ENCODE measurements at regions not wholly inside any gene's neighbourhood (a gene's known extent, or its start where the extent isn't known, plus 50 kb on each side); places are given as distances from the start of the nearest gene placed in this dataset.

- Mint-ChIP-seq H3K9me3 (peaks cover 0 to 5% (median 0%) of the 10 kb centered on the region in 7 donors), H3K36me3 (no peaks in the 10 kb centered on the region), H3K27me3 (ENCODE audit: low read depth in 3 of 3) (peaks cover 7 to 12% (median 8%) of the 10 kb centered on the region in 3 donors), H3K27ac (no peak overlapping the region), H3K4me1 (no peaks in the 10 kb centered on the region), H3K4me3 (no peak overlapping the region)
- H2AFZ ChIP-seq (ENCODE audit: insufficient read depth, low read depth, low read length, poor library complexity, severe bottlenecking), result no peak overlapping the region
- no peaks in the 10 kb centered on the region for H3K9me3 ChIP-seq (replicated peaks in 1 of 2; ENCODE audit: control insufficient read depth in 1 of 2, insufficient read depth in 1 of 2, low read length in 2 of 2)
- H3K4me2 ChIP-seq (replicated peaks; ENCODE audit: extremely low read depth, low read length, poor library complexity, severe bottlenecking), result no peak overlapping the region
- no peaks in the 10 kb centered on the region for H3K27me3 ChIP-seq (ENCODE audit: control insufficient read depth in 2 of 2, insufficient read depth in 2 of 2, low read length in 2 of 2)
- H3K36me3 ChIP-seq (replicated peaks in 1 of 2; ENCODE audit: control insufficient read depth in 1 of 2, insufficient read depth in 2 of 2, low read length in 2 of 2), result no peaks in the 10 kb centered on the region
- no peaks in the 10 kb centered on the region for H4K20me1 ChIP-seq (ENCODE audit: insufficient read depth, low read length)
- WGBS (ENCODE audit: insufficient coverage), result 100% methylated on average over 2 of the region's 4 CpGs
- H3K4me3 ChIP-seq (replicated peaks in 1 of 3; ENCODE audit: low read depth in 2 of 3, low read length in 3 of 3), result no peak overlapping the region
- intact Hi-C loops (cut with micrococcal nuclease), result no loop called here
- no peak for TF ChIP-seq CTCF (IDR thresholded peaks at IDR 0.05)
- H3K27ac ChIP-seq (ENCODE audit: low read depth in 1 of 2, low read length in 2 of 2), result no peak overlapping the region
- no peaks in the 10 kb centered on the region for H3K4me1 ChIP-seq (ENCODE audit: control insufficient read depth in 1 of 2, insufficient read depth in 2 of 2, low read length in 2 of 2)
- H3K79me2 ChIP-seq (ENCODE audit: insufficient read depth, low read length), result no peaks in the 10 kb centered on the region
- no peak for DNase-seq
- H3K9ac ChIP-seq (ENCODE audit: insufficient read depth, low read length, poor library complexity, severe bottlenecking), result no peak overlapping the region
Measured at GRCh38 chr15:88345962-88346361, 89.4 kb upstream of the NTRK3 start.

GRCh38 chr15:88344786-88345185, 88.2 kb upstream of the NTRK3 start:
- TF ChIP-seq CTCF (IDR thresholded peaks at IDR 0.05), result no peak
- no peaks in the 10 kb centered on the region for H4K20me1 ChIP-seq (ENCODE audit: insufficient read depth, low read length)
- H3K4me2 ChIP-seq (replicated peaks; ENCODE audit: extremely low read depth, low read length, poor library complexity, severe bottlenecking), result no peak overlapping the region
- Mint-ChIP-seq H3K4me1 (no peaks in the 10 kb centered on the region), H3K36me3 (no peaks in the 10 kb centered on the region), H3K4me3 (no peak overlapping the region), H3K27ac (no peak overlapping the region), H3K9me3 (peaks cover 0 to 5% (median 0%) of the 10 kb centered on the region in 7 donors), H3K27me3 (ENCODE audit: low read depth in 3 of 3) (peaks cover 7 to 12% (median 8%) of the 10 kb centered on the region in 3 donors)
- no peaks in the 10 kb centered on the region for H3K4me1 ChIP-seq (ENCODE audit: control insufficient read depth in 1 of 2, insufficient read depth in 2 of 2, low read length in 2 of 2)
- no peak overlapping the region for H3K27ac ChIP-seq (ENCODE audit: low read depth in 1 of 2, low read length in 2 of 2)
- no peaks in the 10 kb centered on the region for H3K9me3 ChIP-seq (replicated peaks in 1 of 2; ENCODE audit: control insufficient read depth in 1 of 2, insufficient read depth in 1 of 2, low read length in 2 of 2)
- intact Hi-C loops (cut with micrococcal nuclease), result no loop called here
- H2AFZ ChIP-seq (ENCODE audit: insufficient read depth, low read depth, low read length, poor library complexity, severe bottlenecking), result no peak overlapping the region
- no peaks in the 10 kb centered on the region for H3K27me3 ChIP-seq (ENCODE audit: control insufficient read depth in 2 of 2, insufficient read depth in 2 of 2, low read length in 2 of 2)
- no peaks in the 10 kb centered on the region for H3K79me2 ChIP-seq (ENCODE audit: insufficient read depth, low read length)
- H3K9ac ChIP-seq (ENCODE audit: insufficient read depth, low read length, poor library complexity, severe bottlenecking), result no peak overlapping the region
- H3K4me3 ChIP-seq (replicated peaks in 1 of 3; ENCODE audit: low read depth in 2 of 3, low read length in 3 of 3), result no peak overlapping the region
- H3K36me3 ChIP-seq (replicated peaks in 1 of 2; ENCODE audit: control insufficient read depth in 1 of 2, insufficient read depth in 2 of 2, low read length in 2 of 2), result no peaks in the 10 kb centered on the region
- DNase-seq, result no peak
- 85% methylated on average over 2 of the region's 2 CpGs for WGBS (ENCODE audit: insufficient coverage)

Data from CD14-positive monocyte (primary cell).